OCI-LY1 (cell line): ENCODE measurements at regions not wholly inside any gene's neighbourhood (a gene's known extent, or its start where the extent isn't known, plus 50 kb on each side); places are given as distances from the start of the nearest gene placed in this dataset.

Experiments used
- H2AFZ ChIP-seq: fragments of 200-600 bp; sonication (generic), shearing (Covaris generic); 2 replicates; pipeline ENCODE4 v1.6.0; 2014; ENCODE audit warnings: antibody characterized with exemption, mild to moderate bottlenecking, low read length
- H3F3A ChIP-seq: fragments of 200-600 bp; sonication (generic), shearing (Covaris generic); 2 replicates; pipeline ENCODE4 v1.6.0; 2014; ENCODE audit warnings: mild to moderate bottlenecking, antibody characterized with exemption, low read length, moderate library complexity; ENCODE audit not compliant: insufficient read depth
- H3K27ac ChIP-seq: fragments of 200-600 bp; sonication (generic); 2 replicates; pipeline ENCODE4 v1.5.1; 2014; ENCODE audit warnings: low read length, mixed run types, mild to moderate bottlenecking, low read depth; ENCODE audit not compliant: poor library complexity, severe bottlenecking
- H3K27me3 ChIP-seq: fragments of 200-600 bp; sonication (generic); 2 replicates; pipeline ENCODE4 v1.6.0; 2014; ENCODE audit warnings: antibody characterized with exemption, mild to moderate bottlenecking, low read length, moderate library complexity; ENCODE audit not compliant: insufficient read depth
- H3K36me3 ChIP-seq: fragments of 200-600 bp; sonication (generic); 2 replicates; pipeline ENCODE4 v1.6.1; 2014; ENCODE audit warnings: mild to moderate bottlenecking, antibody characterized with exemption, low read length, moderate library complexity, mixed read lengths; ENCODE audit not compliant: insufficient read depth
- H3K4me1 ChIP-seq: fragments of 200-600 bp; sonication (generic); 2 replicates; pipeline ENCODE4 v1.5.1; 2014; ENCODE audit warnings: mild to moderate bottlenecking, low read length, moderate library complexity; ENCODE audit not compliant: insufficient read depth, severe bottlenecking
- H3K4me2 ChIP-seq: fragments of 200-600 bp; sonication (generic), shearing (Covaris generic); 2 replicates; pipeline ENCODE4 v1.6.1; 2014; ENCODE audit warnings: low read length
- H3K4me3 ChIP-seq: fragments of 200-600 bp; sonication (generic); 2 replicates; pipeline ENCODE4 v1.5.1; 2014; ENCODE audit warnings: low read length, low read depth, mild to moderate bottlenecking, mixed read lengths; ENCODE audit not compliant: poor library complexity, severe bottlenecking
- H3K79me2 ChIP-seq: fragments of 200-600 bp; shearing (Covaris generic); 2 replicates; pipeline ENCODE4 v1.6.1; 2016; ENCODE audit warnings: mixed run types, low read length, mixed read lengths; ENCODE audit not compliant: insufficient read depth
- H3K9ac ChIP-seq: fragments of 200-600 bp; sonication (generic), shearing (Covaris generic); 2 replicates; pipeline ENCODE4 v1.6.1; 2014; ENCODE audit warnings: mild to moderate bottlenecking, low read length, mixed read lengths
- H3K9me2 ChIP-seq: fragments of 200-600 bp; sonication (generic), shearing (Covaris generic); 2 replicates; pipeline ENCODE4 v1.6.1; 2014; ENCODE audit warnings: low read depth, mild to moderate bottlenecking, low read length, mixed read lengths
- H3K9me3 ChIP-seq: fragments of 200-600 bp; shearing (Covaris generic); 2 replicates; pipeline ENCODE4 v1.6.1; 2014; ENCODE audit warnings: low read length, mixed read lengths
- H4K20me1 ChIP-seq: fragments of 200-600 bp; sonication (generic), shearing (Covaris generic); 2 replicates; pipeline ENCODE4 v1.6.0; 2016; ENCODE audit warnings: mild to moderate bottlenecking, low read length; ENCODE audit not compliant: insufficient read depth
- CTCF ChIP-seq: fragments of 200-600 bp; sonication (generic), shearing (Covaris generic); IDR thresholded peaks from 2 replicates; pipeline ENCODE4 v1.5.1; 2017; ENCODE audit warnings: mild to moderate bottlenecking, antibody characterized with exemption, low read length, moderate library complexity, mixed read lengths
- EZH2 ChIP-seq: fragments of 200-600 bp; sonication (generic), shearing (Covaris generic); IDR thresholded peaks from 2 replicates; pipeline ENCODE4 v1.8.0; 2017; ENCODE audit warnings: borderline replicate concordance, mixed run types, mild to moderate bottlenecking, antibody characterized with exemption, low read length, moderate library complexity, mixed read lengths

DNA sequence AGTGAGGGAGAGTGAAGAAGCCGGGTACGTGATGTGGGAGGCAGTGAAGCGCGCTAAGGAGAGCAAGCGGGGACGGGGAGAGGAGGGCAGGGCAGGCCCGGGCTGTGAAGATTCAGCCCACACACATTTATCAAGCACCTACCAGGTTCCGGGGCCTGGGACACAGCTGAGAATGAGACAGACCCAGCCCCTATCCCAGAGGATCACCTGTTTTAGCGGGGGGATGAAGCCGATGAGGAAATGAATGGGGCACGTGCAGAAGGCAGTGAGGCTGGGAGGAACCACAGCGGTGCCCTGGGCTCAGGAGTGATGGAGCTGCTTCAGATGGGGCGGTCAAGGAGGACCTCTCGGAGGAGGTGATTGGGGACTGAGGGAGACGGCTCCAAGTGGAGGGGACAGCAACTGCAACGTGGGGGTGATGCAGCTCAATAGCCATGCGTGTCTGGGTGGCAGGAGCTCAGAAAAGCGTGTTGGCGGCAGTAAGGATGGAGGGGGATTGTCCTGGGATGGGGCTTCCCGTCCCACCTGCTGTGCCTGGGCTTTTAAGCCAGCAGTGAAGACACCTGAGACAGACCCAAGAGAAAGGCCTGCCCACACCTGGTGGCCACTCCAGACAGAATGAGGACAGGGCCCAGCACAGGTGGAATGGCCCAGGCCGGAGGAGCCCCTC lies 77.5 kb upstream of the UNC5A start:
- Histone ChIP-seq H3K9me2 (no peaks in the 10 kb centered on the region), H3K27ac (no peak overlapping the region), H3K27me3 (peaks cover 12% of the 10 kb centered on the region), H3K79me2 (no peaks in the 10 kb centered on the region), H3K9me3 (no peaks in the 10 kb centered on the region), H3K4me3 (no peak overlapping the region), H3K4me2 (no peak overlapping the region), H4K20me1 (no peaks in the 10 kb centered on the region), H3K36me3 (no peaks in the 10 kb centered on the region), H2AFZ (no peak overlapping the region), H3F3A (no peaks in the 10 kb centered on the region), H3K9ac (no peak overlapping the region), H3K4me1 (no peaks in the 10 kb centered on the region)
- no peak for TF ChIP-seq CTCF
- no peak for TF ChIP-seq EZH2

GRCh38 chr5:176733406-176734262 lies 76.7 kb upstream of the UNC5A start:
- Histone ChIP-seq H3K79me2 (no peaks in the 10 kb centered on the region), H3K36me3 (no peaks in the 10 kb centered on the region), H3K27ac (no peak overlapping the region), H3K4me1 (no peaks in the 10 kb centered on the region), H3K9ac (no peak overlapping the region), H2AFZ (no peak overlapping the region), H3K9me2 (no peaks in the 10 kb centered on the region), H3K4me3 (no peak overlapping the region), H4K20me1 (no peaks in the 10 kb centered on the region), H3K27me3 (peaks cover 12% of the 10 kb centered on the region), H3F3A (no peaks in the 10 kb centered on the region), H3K9me3 (no peaks in the 10 kb centered on the region), H3K4me2 (no peak overlapping the region)
- TF ChIP-seq CTCF, result no peak
- TF ChIP-seq EZH2, result no peak

- H3K79me2 ChIP-seq, result no peaks in the 10 kb centered on the region
- H3K27ac ChIP-seq, result no peak overlapping the region
- no peaks in the 10 kb centered on the region for H3K9me3 ChIP-seq
- no peak overlapping the region for H3K9ac ChIP-seq
- H4K20me1 ChIP-seq, result no peaks in the 10 kb centered on the region
- no peak overlapping the region for H3K4me3 ChIP-seq
- H3K9me2 ChIP-seq, result no peaks in the 10 kb centered on the region
- no peaks in the 10 kb centered on the region for H3K36me3 ChIP-seq
- TF ChIP-seq EZH2 (no peak), CTCF (no peak)
- H3F3A ChIP-seq, result no peaks in the 10 kb centered on the region
- H3K4me1 ChIP-seq, result no peaks in the 10 kb centered on the region
- H3K27me3 ChIP-seq, result peaks cover 12% of the 10 kb centered on the region
- no peak overlapping the region for H3K4me2 ChIP-seq
- no peak overlapping the region for H2AFZ ChIP-seq
These were observed 75.5 kb upstream of the UNC5A start for GRCh38 chr5:176734756-176735342.
